ENCODE measurements at regions not wholly inside any gene's neighbourhood (a gene's known extent, or its start where the extent isn't known, plus 50 kb on each side); places are given as distances from the start of the nearest gene placed in this dataset.
A peak's percentile ranks its signal among the peaks of the same experiment; 100 is the strongest.

DNA sequence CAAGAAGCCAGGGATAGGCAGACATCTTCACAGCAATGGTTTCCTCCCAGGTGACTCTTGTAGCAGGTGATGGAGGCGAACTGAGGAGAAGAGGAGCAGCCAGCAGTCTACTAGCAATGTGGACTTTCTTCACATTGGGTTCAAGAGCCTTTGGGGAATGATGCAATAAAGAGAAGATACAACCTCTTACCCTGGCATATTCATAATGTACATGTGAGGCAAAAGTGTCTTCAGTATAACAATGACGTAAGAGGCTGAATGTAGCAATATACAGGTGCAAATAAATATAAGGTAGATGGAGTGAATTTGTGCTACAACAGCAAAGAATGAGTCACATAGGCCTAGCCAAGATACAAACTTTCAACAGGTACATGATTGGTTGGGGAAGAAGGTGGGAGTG, 70.9 kb upstream of the SOX9 start:
- DNase-seq (ENCODE audit: low read depth, low spot score): no peak

DNA sequence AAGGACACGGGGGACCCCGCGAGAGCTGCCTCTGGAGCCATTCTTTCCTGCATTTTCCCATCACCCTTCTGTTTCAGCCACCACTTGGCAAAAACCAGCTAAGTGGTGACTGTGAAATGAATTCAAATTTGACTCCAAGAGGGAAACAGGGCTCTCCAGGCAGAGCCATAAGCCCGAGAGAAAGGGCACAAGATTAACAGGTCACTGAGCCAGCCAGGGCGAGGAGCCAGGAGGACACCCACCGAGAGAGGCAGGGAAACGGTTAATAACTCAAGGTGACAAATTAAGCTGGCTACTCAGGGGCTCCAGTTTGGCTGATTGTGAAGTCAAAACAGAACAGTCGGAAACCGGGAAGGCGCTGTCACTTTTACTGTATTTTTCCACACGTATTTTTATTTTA, 67.8 kb upstream of the SOX9 start:
- peak; percentile 14 for DNase-seq (ENCODE audit: low read depth, low spot score)

DNA sequence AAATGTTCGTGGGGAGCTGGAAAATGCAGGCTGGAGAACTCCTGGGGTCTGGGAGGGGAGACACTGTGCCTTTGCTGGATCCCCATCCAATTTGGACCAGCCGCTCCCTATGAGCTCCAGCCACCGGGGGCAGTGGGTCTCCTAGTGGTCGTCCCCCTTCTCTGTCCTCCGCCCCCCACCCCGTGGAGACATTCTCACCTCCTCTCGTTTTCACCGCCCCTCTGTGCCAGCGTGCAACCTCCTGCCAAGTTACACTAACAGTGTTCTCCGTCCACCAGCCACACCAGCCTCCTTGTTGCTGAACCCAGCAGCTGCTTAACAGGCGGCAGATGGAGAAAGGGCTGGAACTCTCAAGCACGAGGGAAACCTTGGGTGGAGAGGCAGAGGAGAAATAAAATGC, 67.4 kb upstream of the SOX9 start:
- peak; percentile 7 for DNase-seq (ENCODE audit: low read depth, low spot score)

DNA sequence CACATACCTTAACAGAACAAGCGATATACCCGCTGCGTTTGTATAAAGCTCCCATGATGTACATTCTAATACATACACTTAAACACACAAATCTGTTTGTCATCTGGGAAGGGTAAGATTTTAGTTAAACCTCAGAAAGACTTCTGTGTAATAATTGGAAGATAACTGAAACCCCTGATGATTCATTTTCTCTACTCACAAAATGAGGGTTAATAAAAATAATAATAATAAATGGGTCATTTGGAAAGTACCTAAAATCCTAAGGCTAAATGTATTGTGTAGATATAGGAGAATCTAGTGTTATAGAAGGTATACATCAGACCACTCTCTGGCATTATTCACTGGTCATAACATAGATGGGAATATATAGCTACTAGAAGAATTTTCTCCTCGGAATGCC, 64.7 kb upstream of the SOX9 start:
- no peak for DNase-seq (ENCODE audit: low read depth, low spot score)

DNA sequence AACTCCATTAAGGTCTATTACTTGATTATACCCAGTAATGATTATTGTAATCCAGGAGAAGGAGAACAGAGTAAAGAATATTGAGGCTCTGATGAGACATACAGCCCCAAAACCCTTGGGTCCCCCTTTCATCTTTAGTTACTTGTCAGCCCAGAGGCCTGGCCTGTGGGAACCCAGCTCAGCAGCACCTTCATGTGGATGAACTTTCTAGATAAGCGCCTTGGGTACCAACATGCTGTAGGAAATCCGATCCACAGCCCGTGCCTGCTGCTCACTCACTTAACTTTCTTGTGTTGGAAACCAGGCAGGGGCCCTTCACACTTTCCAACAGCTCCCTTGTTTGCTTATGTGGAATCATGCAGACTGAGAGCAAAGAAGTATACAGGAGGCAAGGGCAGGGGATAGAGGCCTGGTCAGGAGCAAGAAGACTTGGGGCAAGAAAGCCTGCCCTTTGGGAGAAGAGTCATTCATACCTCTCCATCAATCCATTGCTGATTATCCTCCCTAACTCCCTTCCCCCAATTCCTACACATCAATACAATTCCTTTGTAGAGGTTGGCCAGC, 64.0 kb upstream of the SOX9 start:
- DNase-seq (ENCODE audit: low read depth, low spot score): no peak

DNA sequence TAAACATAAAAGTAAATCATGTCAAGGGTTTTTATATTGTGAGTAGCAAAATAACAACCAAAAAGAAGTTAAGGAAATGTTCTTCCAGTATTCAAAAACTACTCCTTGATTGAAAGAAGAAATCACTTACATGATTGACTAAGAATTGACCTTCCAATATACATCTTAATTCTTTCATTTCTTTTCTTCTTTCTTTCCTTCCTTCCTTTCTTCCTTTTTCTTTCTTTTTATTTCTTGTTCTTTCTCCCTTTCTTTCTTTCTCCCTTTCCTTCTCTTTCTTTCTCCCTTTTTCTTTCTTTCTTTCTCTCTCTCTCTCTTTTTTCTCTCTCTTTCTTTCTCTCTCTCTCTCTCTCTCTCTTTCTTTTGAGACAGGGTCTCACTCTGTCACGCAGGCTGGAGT, 60.7 kb upstream of the SOX9 start:
- no peak for DNase-seq (ENCODE audit: low read depth, low spot score)

DNA sequence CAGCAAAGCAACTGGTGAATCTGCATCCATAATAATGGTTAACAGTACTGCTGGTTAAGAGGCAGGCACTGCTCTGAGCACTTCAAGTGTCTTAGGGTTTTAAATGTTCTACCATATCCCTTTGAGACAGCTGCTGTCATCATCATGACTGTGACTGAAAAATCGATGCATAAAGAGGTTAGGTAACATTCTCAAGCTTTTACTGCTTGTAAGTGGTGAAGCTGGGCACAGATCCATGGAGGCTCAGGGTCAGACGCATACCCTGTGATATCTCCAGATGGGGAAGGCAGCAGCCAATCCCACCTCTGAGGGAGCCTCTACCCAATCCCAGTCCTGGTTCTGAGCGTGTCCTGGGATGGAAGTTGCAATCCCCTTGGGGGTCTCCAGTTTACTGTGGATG, 57.6 kb upstream of the SOX9 start:
- no peak for DNase-seq (ENCODE audit: low read depth, low spot score)

DNA sequence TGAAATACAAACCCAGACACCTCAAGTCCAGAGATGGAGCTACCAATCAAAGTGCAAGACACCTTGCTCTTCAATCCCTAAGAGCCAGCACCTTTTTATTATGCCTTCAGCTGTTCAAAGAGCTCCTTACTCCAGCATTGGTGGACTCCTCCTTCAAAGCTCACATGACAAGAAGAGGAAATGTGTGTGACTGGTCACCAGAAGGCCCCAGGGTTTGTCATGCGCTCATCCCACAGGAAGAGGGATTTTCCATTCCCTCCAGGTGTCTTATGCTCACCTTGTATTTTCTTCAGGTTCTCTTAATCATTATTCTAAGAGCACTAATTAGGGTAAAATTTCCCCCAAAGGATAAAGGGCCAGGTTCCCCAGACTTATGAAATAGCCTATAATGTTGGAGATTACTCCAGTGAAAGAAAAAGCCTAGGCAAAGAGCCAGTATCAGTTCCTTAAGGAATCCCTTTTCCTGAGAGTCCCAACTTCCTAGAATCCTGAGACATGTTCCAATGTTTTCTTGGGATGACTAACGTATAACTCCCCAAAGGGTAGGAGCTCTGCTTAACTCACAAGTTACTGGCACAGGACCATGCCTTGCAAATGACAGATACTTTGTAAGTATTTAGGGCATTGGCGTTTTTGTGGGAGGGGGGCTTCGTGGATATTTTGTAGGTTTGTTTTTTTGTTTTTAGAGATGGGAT, 56.9 kb upstream of the SOX9 start:
- no peak for DNase-seq (ENCODE audit: low read depth, low spot score)

DNA sequence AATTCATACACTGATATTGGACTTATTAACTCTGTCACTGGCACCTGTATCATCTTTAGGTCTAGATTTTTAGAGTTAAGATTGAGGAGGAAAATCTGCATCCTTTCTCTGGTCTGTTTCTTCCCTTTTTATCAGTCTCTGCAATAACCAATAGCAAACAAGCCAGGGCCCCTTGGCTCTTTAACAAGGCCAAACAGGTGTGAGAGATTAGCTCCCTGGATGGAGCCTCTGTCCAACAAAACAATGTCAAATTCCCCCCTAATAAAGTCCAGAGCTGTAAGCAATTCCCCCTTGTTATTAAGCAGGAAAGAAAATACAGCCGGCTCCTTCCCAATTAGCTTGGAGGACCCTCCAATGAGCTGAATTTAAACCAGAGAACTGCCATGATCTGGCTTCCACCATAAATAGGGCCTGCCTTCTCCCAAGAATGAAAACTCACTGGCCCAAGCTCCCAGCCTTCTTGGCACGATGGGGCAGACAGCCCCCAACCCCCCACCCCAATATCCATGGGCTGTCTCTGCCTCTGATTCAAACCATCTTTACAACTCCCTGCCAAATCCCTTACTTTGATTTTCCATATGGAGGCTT, 56.1 kb upstream of the SOX9 start:
- DNase-seq (ENCODE audit: low read depth, low spot score): no peak

DNA sequence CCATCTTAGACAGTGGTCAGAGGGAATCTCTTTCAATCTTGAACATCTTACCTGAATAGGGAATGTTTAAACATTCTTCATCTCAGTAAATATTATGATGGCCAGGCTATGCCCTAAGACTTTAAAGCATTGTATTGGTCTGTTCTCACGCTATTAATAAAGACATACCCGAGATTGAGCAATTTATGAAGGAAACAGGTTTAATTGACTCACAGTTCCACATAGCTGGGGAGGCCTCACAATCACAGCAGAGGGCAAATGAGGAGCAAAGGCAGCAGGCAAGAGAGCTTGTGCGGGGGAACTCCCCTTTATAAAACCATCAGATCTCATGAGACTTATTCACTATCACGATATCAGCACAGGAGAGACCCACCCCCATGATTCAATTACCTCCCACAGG, 55.3 kb upstream of the SOX9 start:
- DNase-seq (ENCODE audit: low read depth, low spot score): no peak

DNA sequence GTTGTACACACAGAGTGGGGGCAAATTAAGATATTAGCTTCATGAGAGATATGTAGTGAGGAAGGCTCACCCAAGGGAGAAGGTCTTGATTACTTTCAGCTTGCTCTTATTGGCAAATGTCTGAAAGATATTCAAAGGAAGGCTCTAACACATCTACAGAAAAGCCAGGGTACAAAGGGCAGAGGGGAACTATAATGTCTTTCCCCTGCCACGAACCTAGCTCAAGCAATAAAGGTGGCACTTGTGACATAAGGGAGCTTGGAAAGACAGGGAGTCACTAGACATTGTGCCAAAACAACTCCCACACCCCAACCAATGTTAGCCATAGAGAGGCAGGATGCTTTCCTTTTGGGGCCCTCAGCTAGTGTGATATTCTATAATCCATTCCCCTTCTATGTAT, 52.2 kb upstream of the SOX9 start:
- no peak for DNase-seq (ENCODE audit: low read depth, low spot score)

DNA sequence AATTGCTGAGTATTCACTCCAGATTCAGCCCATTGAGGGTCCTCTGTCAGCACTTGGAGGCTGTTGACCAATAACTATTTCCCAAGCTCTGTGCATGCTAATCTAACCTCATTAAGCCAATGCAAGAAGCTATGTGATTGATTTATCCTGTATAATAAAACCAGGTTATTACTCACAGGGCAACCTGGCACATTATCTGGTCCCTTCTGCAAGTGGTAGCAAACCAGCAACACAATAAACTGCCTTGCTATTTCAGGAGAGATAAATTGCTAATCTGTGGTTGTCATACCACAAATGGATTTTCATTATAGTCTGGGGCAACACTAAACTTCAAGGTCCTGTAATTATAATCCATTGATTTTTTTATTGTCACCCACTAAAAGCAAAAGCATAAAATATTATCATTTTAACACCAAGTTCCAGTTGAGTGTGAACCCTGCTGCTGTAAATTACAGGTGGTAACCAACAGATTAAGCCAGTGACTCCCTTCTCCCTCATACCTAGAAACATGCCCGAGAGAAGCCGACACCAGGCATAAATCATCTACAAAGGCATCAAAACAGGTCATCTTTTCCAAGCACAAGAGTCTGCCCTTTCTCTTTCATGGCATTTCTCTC, 51.1 kb upstream of the SOX9 start:
- no peak for DNase-seq (ENCODE audit: low read depth, low spot score)
